ENCODE measurements at regions not wholly inside any gene's neighbourhood (a gene's known extent, or its start where the extent isn't known, plus 50 kb on each side); places are given as distances from the start of the nearest gene placed in this dataset.

DNA sequence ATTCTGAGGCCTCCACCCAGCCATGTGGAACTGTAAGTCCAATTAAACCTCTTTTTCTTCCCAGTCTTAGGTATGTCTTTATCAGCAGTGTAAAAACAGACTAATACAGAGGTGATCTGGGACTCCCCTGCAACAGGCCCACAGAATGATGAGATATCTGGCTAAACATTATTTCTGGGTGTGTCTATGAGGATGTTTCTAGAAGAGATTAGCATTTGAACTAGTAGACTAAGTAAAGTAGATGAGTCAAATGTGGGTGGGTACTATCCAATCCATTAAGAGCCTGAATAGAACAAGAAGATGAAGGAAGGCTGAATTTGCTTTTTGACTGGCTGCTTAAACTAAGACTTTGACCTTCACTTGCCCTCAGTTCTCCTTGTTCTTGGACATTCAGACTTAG lies 396.5 kb upstream of the LRRC7 start:
- DNase-seq = no peak

DNA sequence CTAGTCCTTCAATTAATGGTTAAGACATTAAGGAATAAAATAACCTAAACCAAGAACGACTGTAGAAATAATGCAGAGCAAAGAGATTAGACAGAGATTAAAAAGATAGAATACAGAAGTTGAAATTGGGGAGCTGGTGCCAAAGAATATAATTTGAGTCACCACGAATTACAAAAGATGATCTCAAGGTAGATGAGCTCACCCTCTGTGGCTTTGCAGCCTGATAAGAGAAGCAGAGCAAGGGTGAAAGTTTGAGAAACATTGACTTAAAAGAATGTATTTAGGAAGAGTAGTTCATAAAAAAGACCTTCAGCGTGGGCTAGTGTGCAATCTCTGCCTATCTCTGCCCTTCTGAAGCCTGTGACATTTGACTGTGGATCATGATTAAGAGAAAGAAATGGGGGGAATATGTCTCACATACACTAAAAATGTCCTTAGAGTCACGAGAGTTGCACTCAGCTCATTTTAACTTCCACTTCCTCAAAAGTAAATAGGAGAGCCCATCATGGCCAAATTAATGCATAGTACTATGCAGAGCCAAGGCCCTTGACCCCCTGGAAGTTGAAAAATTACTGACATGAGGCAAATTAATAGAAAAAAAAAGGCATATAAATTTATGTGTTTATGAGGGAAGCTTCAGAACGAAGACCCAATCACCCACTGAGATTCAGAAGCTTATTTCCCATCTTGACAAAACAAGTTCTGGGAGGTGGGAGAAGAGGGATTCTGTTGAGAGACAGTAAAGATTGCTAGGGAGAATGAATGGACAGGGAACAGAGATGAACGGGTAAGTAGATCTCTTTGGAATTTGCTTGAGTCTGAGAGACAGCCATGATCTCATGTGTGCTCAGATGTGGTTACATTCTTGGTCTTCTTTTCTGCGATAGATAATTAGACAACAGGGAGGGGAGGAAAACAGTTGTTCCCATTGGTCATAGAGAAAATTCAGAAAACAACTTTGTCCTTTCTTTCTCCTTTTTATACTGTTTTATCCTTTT lies 395.4 kb upstream of the LRRC7 start:
- no peak for DNase-seq

DNA sequence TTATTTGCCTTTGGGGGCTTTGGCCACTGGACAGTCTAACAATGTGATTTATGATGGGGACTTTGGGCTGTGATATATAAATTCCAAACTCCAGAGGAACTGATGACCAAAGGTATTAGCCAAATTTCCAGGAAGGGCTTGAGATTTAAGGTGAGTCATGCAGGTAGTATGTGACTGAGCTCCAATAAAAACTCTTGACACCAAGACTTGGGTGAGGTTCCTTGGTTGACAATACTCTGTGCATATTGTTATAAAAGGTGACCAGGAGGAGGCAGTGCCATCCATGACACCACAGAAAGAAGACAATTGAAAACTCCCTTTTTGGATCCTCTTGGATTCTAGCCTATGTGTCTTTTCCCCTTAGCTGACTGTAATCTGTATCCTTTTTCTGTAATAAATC lies 392.7 kb upstream of the LRRC7 start:
- no peak for DNase-seq

DNA sequence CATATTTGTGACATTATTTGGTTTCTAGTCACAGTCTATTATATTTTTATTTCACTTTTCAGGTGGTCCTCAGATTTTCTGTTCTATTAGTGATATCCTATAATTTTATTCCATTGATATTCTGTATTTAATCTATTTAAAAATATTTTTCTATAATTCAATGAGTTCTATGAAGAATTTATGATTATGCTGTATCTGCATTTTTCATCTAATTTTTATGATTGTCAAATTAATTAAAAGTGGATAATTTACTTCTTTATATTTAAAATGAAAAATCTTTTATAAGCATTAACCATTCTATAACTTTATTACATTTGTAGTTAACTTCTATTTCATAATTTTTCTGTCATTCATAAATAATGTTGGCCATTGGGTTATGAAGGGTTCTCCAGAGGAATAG lies 387.4 kb upstream of the LRRC7 start:
- no peak for DNase-seq

DNA sequence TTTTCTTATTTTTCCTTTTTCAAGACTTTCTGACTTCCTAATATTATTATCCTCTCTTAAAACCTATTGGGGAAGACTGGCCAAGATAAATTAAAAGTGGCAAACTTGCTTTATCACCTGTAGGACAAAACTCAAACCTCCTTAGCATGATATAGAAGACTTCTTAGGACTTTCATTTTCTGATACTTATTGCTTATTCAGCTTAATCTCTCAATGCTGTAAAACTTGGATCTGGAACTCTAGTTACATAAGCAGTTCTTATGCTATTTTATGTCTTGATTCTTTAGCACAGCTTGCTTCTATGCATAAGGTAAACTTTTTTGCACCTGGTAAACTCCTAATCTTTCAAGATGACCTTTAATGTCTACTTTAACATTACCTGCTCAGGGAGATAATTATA lies 382.3 kb upstream of the LRRC7 start:
- no peak for DNase-seq

DNA sequence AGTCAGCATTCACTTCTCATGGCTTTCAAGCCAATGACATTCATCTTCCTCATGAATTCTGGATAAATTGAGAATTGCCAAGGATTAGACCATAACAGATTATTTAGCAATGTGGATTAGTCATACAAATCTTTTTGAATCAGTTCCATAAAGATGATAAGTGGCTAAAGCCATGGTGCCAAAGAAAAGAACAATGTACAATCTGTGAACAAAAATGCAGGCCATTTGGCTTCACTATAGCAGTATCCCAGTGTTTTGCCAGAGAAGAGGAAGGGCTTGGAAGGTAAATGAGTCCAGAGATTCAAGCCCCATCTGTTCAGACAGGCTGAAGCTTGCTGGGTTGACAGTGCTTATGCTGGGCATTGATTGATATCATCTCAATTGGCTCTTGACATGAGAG lies 376.4 kb upstream of the LRRC7 start:
- DNase-seq = no peak

DNA sequence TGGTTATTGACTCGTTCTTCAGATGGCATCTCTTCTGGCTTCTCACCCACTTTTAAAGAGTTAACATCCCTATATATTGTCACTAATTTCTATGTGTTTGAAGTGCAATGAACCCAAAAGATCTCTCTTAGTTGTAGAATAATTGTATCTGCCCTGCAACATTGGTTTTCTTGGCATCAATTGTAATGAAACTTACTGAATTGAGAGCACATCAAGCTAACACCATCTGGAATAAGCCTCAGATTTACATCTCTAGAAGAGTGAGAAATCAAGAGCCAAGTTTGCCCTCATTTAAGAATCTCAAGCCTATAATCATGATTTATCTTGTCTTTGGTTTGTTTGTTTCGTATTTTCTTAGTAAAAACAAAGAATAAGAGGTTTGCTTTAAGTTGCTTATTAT lies 372.6 kb upstream of the LRRC7 start:
- no peak for DNase-seq

DNA sequence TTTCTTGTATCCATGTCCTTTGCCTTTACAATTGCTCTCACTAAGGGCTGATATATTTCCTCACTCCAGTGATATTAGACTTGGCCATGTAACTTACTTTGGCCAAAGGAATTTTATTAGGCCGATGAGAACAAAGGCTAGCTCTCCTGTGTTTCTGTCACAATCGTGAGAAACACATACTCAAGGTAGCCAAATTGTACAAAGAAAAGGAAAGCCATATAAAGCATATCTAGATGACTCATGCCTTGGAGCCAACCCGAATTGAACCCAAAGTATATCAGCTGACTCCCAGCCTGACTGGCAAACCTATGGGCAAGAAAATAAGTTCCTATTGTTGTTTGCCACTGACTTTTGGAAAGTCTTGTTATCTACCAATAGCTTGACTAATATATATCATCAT lies 371.7 kb upstream of the LRRC7 start:
- no peak for DNase-seq

DNA sequence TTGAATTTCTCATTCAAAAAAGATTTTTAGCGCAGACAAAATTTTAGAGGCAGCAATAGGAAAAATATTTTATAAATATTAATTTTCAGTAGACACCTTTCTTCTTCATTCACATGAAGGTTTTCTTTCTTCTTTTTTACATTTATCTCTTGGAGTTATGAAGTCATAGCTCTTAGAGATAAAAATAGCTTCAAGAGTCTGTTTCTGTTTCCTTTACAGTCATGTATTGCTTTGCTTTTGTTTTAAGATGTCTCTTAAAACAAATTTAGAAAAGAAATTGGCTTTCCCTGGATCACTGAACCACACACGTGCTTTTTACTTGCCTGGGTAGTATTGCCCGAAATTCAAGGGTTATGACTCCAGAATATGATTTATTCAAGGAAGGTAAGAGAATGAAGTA lies 369.9 kb upstream of the LRRC7 start:
- no peak for DNase-seq

DNA sequence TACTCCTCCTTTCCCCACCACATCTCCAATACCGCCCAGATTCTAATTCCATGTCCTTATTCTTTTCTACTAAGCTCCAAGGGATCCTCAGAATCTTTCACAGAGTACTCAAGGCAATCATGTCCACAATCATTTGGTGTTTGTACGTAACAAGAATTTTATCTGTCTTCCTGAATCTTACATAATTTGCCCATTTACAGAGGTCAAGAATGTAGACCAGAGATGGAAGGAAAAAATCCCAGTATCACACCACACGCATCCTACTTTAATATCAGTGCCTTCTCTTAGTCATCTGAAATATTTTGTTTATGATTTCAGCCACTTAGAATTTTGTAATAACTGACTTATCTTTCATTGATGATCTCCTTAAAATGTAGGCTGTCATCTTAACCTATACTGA lies 366.0 kb upstream of the LRRC7 start:
- no peak for DNase-seq

DNA sequence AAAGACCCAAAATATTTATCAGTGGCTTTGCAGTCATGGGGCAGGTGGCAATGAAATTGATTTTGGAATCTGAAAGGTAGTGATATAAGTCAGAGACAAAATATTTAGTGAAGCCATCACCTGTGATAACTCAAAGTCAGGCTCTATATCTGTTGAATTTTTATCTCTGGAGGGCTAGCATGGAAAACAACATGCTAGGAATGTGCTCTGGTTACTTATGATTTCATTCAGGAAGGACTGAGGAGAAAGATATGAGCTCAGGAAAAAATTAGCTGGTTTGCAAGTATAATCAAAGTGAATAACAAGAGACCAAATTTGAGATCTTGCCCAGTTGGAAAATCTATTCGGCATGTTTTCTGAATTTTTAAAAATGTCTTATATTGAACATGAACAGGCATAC lies 364.6 kb upstream of the LRRC7 start:
- DNase-seq = no peak

DNA sequence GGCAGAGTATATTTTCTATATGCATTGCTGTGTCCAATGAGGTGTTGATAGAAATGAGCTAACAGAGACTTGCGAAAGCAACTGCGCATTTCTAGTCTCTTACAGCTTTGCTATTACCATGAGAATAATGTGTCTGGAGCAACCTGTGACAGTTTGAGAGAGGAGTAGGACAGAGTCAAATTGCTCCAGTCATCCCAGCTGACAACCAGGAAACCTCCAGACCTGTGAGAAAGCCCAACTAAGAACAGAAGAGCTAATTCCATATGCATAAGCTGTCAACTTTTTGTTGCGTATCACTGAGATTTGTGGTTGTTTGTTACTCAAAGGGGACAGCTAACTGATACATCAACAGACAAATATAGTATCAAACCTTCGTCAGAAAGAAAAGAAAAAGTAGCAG lies 354.1 kb upstream of the LRRC7 start:
- no peak for DNase-seq

DNA sequence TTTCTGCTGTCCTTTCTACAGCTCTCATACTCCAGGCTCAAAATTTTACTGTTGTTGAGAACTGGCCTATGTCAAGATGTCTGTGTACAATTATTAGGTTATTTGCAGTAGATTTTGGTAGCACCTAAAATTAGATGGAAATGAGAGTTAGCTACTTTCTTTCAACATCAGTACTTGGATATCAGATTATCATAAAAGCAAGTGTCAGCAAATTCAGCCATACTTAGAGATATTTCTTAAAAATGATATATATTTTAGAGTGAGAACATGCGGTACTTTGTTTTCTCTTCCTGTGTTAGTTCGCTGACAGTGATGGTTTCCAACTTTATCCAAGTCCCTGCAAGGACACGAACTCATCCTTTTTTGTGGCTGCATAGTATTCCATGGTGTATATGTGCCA lies 351.8 kb upstream of the LRRC7 start:
- DNase-seq = no peak

DNA sequence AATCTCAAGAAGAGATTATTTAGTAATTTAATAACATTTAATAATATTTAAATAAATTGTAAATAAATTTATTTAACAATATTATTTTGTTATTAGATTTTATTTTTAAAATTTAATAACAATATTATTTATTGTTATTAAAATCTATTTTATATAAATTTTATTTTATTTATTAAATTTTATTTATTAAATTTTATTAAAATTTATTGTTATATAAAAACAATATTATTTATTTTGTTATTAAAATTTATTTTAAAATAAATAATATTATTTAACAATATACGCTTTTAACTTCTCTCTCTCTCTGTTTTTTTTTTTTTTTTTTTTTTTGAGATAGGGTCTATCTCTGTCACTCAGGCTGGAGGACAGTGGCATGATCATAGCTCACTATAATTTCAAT lies 347.1 kb upstream of the LRRC7 start:
- DNase-seq = no peak

DNA sequence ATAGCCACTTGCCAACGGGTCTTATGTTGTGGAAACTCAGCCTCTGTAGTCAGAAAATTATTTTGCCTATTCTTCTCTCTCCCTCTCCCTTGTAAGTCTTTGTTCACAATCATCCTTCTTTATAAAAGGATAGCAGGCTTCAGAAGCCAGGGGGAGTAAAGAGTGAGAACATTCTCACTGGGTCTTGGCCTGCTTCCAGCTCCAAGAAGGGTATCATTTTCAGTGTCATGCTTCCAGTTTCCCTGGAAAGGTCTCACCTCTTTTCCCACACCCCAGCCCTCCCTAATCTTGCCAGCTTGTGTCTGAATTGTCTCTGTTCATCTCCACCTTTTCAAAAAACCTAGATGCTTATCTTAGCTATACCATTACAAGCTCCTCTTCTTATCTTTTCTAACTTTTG lies 346.2 kb upstream of the LRRC7 start:
- no peak for DNase-seq

DNA sequence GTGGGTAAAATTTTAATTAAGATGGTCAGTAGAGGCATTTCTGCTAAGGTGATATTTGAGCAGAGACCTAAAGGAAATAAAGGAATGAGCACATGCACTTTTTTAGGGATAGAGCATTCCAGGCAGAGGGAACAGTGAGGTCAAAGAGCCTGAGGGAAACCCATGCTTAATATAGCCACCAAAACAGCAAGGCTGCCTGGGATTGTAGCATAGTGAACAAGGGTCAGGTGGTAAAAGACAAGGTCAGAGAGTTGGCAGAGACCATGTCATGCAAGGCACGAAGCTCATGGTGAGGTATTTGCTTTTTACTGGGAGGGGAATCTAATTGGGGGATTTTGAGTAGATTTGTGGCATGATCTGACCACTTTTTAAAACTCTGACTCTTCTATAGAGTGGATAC lies 344.6 kb upstream of the LRRC7 start:
- DNase-seq = no peak

DNA sequence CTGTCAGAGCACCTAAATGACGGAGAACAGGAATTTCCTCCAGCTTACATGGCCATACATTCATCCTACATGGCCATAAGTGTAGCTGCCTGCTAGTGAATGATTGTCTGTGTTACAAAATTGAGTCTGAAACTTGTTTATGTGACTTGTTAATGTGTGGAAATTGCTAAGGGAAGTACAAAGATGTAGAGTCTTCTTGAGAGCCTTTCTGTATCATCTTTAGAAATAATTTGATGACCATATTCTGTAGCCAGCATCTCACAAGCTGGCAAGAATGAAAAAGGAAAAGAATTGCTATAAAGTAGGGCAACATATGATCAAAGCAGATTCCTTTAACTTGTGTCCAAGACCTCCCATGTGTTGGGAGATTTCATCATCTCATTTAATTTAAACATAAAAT lies 339.2 kb upstream of the LRRC7 start:
- DNase-seq = no peak

DNA sequence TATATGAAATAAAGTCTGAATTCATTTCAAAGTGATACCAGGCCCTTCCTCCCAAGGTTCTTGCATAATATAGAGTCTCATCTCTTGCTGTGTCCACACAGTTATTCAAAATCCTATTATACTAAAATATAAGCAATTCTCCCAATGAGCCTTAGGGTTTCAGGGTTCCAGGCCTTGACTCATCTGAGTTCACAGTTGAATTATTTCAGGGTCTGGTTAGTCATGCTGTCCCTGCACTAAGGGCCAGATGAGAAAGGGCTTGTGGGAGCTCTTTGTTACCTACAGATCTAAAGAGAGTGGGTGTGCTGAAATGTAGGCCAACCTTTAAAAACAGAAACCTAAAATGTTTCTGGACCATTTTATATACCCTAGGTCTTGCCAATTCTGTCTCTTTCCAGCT lies 337.5 kb upstream of the LRRC7 start:
- no peak for DNase-seq

DNA sequence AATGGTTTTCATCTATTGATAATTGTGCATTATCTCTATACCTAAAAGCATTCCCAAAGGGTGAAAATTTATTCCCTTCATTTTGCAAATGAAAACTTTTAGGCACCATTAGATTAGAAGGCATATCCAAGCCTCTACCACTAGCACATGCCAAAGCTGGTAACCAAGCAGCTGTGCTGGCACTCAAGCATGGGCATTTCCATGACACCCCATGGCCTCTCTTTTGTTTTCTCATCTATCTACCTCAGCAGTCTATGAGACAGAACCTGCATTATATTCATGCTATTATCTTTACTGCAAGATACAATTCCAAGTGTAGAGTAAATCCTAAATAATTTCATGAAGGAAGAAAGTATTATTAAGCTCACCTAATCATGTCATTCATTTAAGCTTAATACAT lies 334.3 kb upstream of the LRRC7 start:
- DNase-seq = no peak

DNA sequence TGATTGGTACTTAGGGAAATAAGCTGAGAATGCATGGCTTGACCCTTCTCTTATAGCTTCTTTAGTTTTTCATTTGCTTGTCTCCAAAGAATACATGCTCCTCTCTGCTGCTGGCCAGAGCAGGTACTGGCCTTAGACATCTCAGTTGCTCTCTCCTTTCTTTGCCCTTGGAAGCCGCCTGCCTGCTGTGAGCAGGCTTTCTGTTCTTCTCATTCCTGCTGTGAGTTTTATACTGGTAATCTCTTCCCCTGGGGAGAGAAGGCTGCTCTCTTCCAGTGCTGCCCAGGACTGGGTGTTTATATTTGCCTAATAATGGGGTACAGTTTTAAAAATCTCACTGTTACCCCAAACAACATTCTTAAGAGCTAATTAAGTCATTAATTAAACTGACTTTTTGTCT lies 323.5 kb upstream of the LRRC7 start:
- DNase-seq = no peak

DNA sequence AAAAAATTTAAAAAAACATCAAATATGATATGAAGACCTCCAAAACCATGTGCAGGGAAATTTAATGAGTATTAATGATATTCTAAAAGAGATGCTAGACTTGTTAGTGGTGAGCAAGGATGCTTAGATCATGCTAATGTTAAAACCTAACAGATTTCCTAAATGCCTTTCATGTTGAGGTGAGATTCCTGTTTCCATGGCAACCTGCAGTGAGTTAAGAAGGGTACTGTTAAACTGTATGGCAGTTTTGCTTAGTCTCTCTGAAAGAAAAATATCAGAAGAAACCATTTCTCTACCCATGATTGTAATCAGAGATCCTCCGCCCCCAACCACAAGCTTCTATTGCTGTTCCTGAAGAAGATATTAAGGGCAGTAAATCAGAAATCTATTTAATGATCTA lies 321.6 kb upstream of the LRRC7 start:
- no peak for DNase-seq

DNA sequence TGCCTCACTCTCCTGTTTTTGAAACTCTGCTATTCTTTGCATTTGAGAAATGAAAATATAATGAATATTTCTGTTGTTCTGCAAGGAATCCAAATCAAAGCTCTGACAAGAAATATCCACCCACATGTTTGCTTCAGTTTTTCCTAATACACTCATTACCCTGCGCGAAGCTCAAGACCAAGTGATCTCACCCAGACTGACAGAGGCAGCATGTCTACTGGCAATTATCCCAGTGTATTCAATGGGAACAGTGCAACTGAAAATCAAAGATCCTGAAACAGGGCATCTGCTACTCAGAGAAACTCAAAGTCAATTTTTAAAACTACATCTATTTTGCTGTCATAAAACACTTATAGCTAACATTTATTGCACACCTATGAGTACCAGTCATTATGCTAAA lies 321.0 kb upstream of the LRRC7 start:
- DNase-seq = no peak

DNA sequence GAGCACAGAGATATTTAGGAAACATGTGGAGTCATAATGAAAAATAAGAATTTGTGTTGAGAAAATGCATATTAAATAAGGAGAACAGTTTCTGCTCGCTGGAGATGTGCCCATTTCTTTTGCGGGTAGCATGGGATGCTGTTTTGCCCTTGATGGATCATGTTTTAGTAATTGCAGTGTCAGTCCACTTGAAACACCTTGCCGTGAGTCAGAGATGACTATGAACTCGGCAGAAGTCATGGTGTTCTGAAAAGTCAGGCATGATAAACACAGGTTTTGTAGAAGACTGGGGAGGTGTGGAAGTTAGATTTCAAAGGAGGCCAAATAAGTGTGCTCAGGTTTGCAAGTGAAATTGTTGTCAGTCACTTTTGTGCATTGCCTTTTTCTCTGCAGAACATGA lies 315.0 kb upstream of the LRRC7 start:
- no peak for DNase-seq

DNA sequence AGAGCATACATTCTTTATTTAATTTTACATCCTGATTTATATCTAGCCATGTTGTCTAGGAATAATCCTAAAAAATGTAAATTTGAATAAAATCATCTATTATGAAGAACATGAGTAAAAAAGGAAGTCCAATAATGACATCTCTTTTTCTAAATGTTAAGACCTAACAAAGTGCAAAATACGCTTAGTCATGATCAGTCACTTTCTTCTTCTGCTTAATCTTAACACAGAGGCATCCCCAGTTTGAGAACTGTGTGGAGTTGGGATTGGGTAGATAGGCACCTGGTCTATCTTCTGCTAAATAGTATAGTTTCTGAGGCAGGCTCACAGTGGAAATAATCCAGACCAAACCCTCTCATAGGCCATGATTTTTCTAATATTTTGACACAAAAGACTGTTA lies 311.7 kb upstream of the LRRC7 start:
- no peak for DNase-seq

DNA sequence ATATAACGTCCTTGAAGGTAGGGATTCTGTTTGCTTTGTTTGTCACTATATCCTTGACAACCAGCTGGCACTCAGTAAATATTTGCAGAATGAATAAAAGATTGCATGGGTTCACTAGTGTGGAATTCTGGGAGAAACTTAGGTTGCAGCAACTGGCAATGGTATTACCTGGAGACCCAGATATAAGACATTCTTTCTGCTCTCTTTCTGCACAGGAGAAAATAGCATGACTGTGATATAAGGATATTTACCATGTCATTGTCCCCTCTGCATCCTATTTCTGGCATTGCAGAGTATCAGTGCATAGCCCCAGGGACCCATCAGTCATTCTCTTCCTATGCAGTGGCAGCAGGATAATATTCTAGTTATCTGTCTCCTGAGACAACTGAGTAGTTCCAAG lies 308.9 kb upstream of the LRRC7 start:
- no peak for DNase-seq
